HepG2 (cell line): ENCODE measurements at regions not wholly inside any gene's neighbourhood (a gene's known extent, or its start where the extent isn't known, plus 50 kb on each side); places are given as distances from the start of the nearest gene placed in this dataset.

Experiments
- ATF1 ChIP-seq: IDR thresholded peaks from 2 replicates; pipeline ENCODE4 v1.6.1; 2016; ENCODE audit warnings: mild to moderate bottlenecking, control low read depth
- ATF3 ChIP-seq: sonication (generic); formaldehyde crosslinking; IDR thresholded peaks from 2 replicates; pipeline ENCODE4 v1.4.0; 2020; ENCODE audit warnings: missing genetic modification reagents
- EP300 ChIP-seq, 3 experiments: sonication (generic) in 1 of 3; formaldehyde crosslinking in 1 of 3; IDR thresholded peaks; 2 replicates each; pipeline versions ENCODE4 v1.5.1 to v1.6.1; 2011 to 2020; ENCODE audit warnings: low read depth in 2 of 3, low read length in 2 of 3, borderline replicate concordance in 1 of 3, improper control_type of control experiment in 1 of 3, mild to moderate bottlenecking in 1 of 3, missing genetic modification reagents in 1 of 3, moderate library complexity in 1 of 3
- KDM1A ChIP-seq: IDR thresholded peaks from 2 replicates; pipeline ENCODE4 v1.6.1; 2016; ENCODE audit warnings: missing compliant biosample characterization
- ZNF10 ChIP-seq: sonication (generic); formaldehyde crosslinking; IDR thresholded peaks from 2 replicates; pipeline ENCODE4 v1.4.0; 2020; ENCODE audit warnings: mild to moderate bottlenecking, low read depth, missing genetic modification reagents, borderline replicate concordance
- ZNF354B ChIP-seq: sonication (generic); formaldehyde crosslinking; IDR thresholded peaks from 2 replicates; pipeline ENCODE4 v1.8.0; 2022; ENCODE audit warnings: mild to moderate bottlenecking, missing genetic modification reagents
- ZNF839 ChIP-seq: sonication (generic); formaldehyde crosslinking; IDR thresholded peaks from 2 replicates; pipeline ENCODE4 v1.4.0; 2020; ENCODE audit warnings: missing genetic modification reagents, mild to moderate bottlenecking, borderline replicate concordance
- TF ChIP-seq, protein P1 (sequence below): sonication (generic); formaldehyde crosslinking; IDR thresholded peaks from 2 replicates; pipeline ENCODE4 v1.5.0; 2020; ENCODE audit warnings: mild to moderate bottlenecking, missing genetic modification reagents, moderate library complexity

GRCh38 chr13:106118996-106119395 is 416.5 kb downstream of the EFNB2 start:
- TF ChIP-seq ZNF839 (CRISPR knock-in tag), result no peak
- TF ChIP-seq EP300 (IDR thresholded peaks at IDR 0.05; ENCODE audit: low read depth in 2 of 2, low read length in 2 of 2), result no peak
- no peak for TF ChIP-seq EP300 (CRISPR knock-in tag; IDR thresholded peaks at IDR 0.05; ENCODE audit: borderline replicate concordance)
- TF ChIP-seq, protein P1, sequence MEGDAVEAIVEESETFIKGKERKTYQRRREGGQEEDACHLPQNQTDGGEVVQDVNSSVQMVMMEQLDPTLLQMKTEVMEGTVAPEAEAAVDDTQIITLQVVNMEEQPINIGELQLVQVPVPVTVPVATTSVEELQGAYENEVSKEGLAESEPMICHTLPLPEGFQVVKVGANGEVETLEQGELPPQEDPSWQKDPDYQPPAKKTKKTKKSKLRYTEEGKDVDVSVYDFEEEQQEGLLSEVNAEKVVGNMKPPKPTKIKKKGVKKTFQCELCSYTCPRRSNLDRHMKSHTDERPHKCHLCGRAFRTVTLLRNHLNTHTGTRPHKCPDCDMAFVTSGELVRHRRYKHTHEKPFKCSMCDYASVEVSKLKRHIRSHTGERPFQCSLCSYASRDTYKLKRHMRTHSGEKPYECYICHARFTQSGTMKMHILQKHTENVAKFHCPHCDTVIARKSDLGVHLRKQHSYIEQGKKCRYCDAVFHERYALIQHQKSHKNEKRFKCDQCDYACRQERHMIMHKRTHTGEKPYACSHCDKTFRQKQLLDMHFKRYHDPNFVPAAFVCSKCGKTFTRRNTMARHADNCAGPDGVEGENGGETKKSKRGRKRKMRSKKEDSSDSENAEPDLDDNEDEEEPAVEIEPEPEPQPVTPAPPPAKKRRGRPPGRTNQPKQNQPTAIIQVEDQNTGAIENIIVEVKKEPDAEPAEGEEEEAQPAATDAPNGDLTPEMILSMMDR (CRISPR knock-in tag), result no peak
- no peak for TF ChIP-seq KDM1A (CRISPR knock-in tag)
- TF ChIP-seq ATF1 (CRISPR knock-in tag), result no peak
- no peak for TF ChIP-seq ZNF354B (CRISPR knock-in tag)
- no peak for TF ChIP-seq ZNF10 (CRISPR knock-in tag)
- no peak for TF ChIP-seq ATF3 (CRISPR knock-in tag)
